NB4 (cell line): ENCODE measurements at regions not wholly inside any gene's neighbourhood (a gene's known extent, or its start where the extent isn't known, plus 50 kb on each side); places are given as distances from the start of the nearest gene placed in this dataset.

ENCODE experiments used
- CTCF ChIP-seq: IDR thresholded peaks from one replicate; pipeline ENCODE4 v1.5.1; 2012; ENCODE audit warnings: low read depth, low read length
- POLR2A ChIP-seq: IDR thresholded peaks from 2 replicates; pipeline ENCODE4 v1.6.1; 2011; ENCODE audit warnings: mild to moderate bottlenecking; ENCODE audit not compliant: insufficient read length; ENCODE audit errors: extremely low read depth

GRCh38 chr14:25122211-25122610, 72.3 kb upstream of the STXBP6 start:
- TF ChIP-seq CTCF (no peak), POLR2A (no peak)
